DND-41 (cell line): ENCODE measurements at regions not wholly inside any gene's neighbourhood (a gene's known extent, or its start where the extent isn't known, plus 50 kb on each side); places are given as distances from the start of the nearest gene placed in this dataset.

ENCODE experiments used
- CTCF ChIP-seq: IDR thresholded peaks from 2 replicates; pipeline ENCODE4 v1.5.1; 2012; ENCODE audit warnings: borderline replicate concordance, low read length, moderate library complexity, mild to moderate bottlenecking; ENCODE audit not compliant: poor library complexity, severe bottlenecking; ENCODE audit errors: extremely low read depth
- EZH2 ChIP-seq: IDR thresholded peaks from 3 replicates; pipeline ENCODE4 v1.6.1; 2012; ENCODE audit warnings: borderline replicate concordance, low read depth, mild to moderate bottlenecking, moderate library complexity, low read length, inconsistent platforms; ENCODE audit not compliant: severe bottlenecking

- TF ChIP-seq CTCF = no peak
- TF ChIP-seq EZH2 = no peak
Observed at GRCh38 chr4:96483308-96484030, 643.6 kb downstream of the PDHA2 start.
